GM21737 (cell line): ENCODE measurements at regions not wholly inside any gene's neighbourhood (a gene's known extent, or its start where the extent isn't known, plus 50 kb on each side); places are given as distances from the start of the nearest gene placed in this dataset.
"Not testable (repeated sequence)": the region's sequence is repeated elsewhere in the genome, so short reads cannot be mapped to it uniquely, and the experiment has no call there.

Source experiments
- ATAC-seq: cut with Tn5 transposase; IDR thresholded peaks from one replicate; pipeline ENCODE4 v1.9.1; 2021; ENCODE audit warnings: mild to moderate bottlenecking, moderate library complexity; ENCODE audit not compliant: unreplicated experiment

- no peak for ATAC-seq
Observed at GRCh38 chr10:21159669-21160068, 262.6 kb upstream of the NEBL start.

DNA sequence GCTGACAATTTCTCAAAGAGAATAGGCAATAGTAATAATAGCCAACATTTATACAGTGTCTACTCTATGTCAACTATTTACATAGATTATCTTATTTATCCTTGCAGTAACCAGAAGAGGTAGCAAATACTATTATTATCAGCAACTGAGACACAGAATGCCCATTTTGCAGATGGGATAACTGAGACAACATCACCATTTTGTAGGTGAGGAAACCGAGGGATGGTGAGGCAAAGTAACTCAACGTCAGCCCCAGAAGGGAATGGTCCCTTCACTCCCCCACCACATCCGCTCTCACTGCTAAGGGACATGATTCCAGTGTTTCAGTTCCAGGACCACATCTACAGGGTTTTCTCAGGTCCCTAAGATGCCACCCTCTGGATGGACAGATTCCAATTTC is 261.2 kb upstream of the NEBL start:
- no peak for ATAC-seq

DNA sequence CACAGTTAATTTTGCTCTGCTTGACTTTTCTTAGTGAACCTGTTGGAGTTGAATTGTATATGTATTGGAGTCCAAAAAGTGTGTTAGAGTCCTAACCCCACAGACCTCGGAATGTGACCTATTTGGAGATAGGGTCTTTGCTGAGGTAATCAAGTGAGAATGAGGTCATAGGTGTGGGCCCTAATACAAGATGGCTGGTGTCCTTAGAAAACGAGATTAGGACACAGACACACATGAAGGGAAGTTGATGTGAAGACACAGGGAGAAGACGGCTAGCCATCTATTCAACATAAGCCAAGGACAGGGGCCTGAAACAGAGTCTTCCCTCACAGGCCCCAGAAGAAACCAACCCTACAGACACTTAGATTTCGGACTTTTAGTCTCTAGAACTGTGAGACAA is 260.6 kb upstream of the NEBL start:
- ATAC-seq = no peak

DNA sequence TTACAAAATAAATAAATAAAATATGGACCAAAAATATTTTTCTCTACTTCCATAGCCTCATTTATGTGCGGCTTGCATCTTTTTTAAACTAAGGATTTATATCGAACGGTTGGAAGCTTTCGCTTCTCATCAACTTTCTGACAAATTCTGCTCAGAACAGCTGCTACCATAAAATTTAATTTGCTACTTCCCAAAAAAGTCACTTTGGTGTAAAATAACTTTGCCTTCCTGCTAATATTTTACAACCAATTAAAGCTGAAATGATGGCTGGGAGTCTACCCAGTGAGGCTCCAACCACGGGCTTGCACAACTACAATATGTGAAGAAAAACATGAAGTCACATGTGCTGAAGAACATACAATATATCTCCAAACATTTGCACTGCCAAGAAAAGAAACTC is 253.1 kb upstream of the NEBL start:
- no peak for ATAC-seq

DNA sequence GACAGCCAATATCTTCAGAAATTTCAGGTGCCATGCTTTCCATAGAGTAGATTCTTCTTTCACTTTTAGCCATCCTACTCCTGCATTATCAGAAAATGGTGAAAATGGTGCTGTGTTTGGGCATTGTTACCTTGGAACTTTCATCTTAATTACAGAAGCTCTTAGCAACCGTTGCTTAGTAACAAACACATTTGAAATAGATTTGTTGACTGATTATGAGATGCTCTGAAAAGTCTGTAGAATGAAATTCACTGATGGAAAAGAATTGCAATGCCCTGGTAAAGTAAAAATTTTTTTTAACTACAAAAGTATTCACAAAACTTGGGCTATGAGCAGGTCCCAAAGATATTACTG is 249.3 kb upstream of the NEBL start:
- no peak for ATAC-seq

GRCh38 chr10:21145751-21146435 is 248.8 kb upstream of the NEBL start:
- ATAC-seq = no peak

- ATAC-seq = no peak
Observed at GRCh38 chr10:21144047-21144446, 246.9 kb upstream of the NEBL start.

GRCh38 chr10:21141946-21142492 is 244.9 kb upstream of the NEBL start:
- no peak for ATAC-seq

DNA sequence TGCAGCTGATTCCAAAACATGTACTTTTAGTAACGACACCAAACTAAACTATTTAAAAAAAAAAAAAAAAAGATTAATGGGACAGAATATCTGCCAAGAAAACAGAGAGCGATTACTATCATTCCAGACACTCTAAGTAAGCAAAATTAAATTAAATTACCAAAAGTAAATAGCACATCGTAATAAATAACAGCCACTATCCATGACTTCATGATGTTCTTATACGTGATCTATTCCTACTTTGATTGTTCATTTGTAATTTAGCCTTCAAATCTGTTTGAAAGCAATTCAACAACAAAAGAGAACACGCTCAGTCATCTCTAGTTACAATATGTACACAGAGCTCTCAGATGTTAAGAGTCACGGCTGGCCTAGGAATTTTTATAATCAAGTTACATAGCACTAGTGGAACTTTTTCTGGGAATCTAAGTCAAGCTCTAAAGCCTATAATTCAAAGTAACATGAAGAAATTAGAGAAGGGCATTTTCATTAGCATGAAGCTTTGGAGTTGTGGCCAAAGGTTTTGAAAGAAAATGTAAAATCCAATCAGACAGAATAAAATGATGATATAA is 241.7 kb upstream of the NEBL start:
- ATAC-seq = no peak

- ATAC-seq = no peak
Observed at GRCh38 chr10:21135023-21135931, 238.2 kb upstream of the NEBL start.

DNA sequence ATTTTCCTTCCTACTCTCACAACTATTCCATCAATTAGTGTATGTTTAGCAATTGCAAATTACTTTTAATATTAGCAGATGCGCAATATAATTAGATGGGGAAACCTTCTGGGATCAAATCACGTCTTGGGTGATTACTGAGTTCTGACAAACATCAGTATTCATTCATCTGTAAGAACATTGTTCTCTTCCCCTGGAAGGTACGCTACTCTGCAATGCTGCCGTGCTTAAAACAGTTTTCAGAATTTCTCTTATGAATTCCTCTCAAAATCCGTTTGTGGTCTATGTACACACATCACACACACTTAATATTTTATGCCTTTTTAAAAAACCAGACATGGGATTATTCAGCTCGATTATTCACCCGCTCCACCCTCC is 237.5 kb upstream of the NEBL start:
- ATAC-seq = no peak

DNA sequence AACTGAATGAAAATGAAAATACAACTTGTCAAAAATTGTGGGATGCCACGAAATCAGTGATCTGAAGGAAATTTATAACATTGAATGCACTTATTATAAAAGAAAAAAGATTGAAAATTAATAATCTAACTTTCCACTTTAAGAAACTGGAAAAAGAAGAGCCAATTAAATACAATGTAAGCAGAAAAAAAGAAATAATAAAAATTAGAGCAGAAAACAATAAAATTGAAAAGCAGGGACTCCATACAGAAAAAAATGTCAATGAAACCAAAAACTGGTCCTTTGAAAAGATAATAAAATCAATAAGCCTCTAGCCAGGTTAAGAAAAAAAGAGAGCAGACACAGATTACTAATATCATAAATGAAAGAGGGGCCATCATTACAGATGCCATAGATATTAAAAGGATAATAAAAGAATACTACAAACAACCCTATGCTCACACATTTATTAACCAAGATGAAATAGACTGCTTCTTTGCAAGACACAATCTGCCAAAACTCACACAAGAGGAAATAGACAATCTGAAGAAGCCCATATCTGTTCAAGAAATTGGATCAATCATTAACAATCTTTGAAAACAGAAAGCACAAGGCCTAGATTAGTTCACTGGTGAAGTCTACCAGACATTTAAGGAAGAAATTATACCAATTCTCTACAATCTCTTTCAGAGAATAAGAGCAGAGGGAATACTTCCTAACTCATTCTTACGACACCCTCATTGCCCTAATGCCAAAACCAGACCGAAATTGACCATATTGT is 233.8 kb upstream of the NEBL start:
- ATAC-seq = no peak

DNA sequence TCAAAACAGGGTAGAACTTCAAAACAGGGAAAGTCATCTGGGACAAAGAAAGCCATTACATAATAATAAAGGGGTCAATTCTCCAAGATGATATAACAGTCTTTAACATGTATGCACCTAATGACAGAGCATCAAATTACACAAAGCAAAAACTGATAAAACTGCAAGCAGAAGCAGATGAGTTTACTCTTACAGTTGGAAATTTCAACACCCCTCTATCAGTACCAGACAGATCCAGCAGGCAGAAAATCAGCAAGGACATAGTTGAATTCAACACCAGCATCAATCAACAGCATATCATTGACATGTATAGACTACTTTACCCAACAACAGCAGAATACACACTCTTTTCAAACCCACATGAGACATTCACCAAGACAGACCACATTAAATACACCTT is 233.0 kb upstream of the NEBL start:
- no peak for ATAC-seq

- ATAC-seq = no peak
Observed at GRCh38 chr10:21125471-21126228, 228.5 kb upstream of the NEBL start.

DNA sequence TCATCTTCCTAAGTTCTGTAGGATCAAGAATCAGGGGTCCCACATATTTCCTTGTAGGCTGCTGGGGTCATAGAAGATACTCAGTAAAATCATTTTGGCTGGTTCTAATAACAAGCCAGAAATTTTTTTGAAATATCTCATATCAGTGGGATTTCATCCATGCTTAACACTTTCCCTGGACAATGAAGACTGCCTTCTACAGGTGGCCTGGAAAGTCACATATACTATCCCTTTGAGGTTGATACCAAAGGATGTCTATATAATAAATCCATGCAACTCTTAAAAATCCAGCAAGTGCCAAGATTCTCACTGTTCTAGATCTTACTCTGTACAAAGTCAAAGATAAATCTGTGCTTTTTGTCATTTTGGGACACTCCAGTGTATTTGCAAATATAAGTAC is 225.8 kb upstream of the NEBL start:
- ATAC-seq = no peak

DNA sequence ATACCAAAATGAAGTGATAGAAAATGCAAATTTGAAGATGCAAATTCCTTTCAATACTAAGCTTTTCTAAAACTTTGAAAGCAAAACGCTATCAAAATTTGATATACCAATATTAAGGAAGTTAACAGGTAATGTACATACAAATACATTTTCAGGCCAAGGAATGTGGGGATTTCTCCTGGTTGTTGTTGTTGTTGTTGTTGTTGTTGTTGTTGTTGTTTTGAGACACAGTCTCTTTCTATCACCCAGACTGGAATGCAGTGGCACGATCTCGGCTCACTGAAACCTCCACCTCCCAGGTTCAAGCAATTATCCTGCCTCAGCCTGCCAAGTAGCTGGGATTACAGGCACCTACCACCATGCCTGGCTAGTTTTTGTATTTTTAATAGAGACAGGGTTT is 224.7 kb upstream of the NEBL start:
- ATAC-seq = not testable (repeated sequence)

GRCh38 chr10:21114683-21115082 is 217.6 kb upstream of the NEBL start:
- no peak for ATAC-seq

DNA sequence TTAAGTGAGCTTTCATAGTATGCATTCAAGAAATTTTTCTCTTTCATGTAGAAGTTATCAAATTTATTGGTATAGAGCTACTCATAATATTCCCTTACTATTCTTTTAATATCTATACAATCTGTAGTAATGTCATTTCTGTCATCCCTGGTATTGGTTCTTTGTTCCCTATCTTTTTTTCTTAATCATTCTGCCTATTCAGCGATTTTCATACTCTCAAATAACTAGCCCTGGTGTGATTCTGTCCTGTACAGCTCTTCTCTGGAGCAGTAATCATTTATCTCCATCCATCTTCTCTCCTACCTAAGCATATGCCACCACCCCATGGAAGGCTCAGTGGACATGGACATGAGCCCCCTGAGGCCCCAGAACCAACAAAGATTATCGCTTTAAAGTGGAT is 213.2 kb upstream of the NEBL start:
- ATAC-seq = no peak

GRCh38 chr10:21106931-21107330 is 209.8 kb upstream of the NEBL start:
- not testable (repeated sequence) for ATAC-seq

GRCh38 chr10:21105331-21105730 is 208.2 kb upstream of the NEBL start:
- not testable (repeated sequence) for ATAC-seq
